GM21529 (cell line): ENCODE measurements at regions not wholly inside any gene's neighbourhood (a gene's known extent, or its start where the extent isn't known, plus 50 kb on each side); places are given as distances from the start of the nearest gene placed in this dataset.
"Not testable (repeated sequence)": the region's sequence is repeated elsewhere in the genome, so short reads cannot be mapped to it uniquely, and the experiment has no call there.

Source experiments
- ATAC-seq: cut with Tn5 transposase; IDR thresholded peaks from one replicate; pipeline ENCODE4 v1.9.1; 2021; ENCODE audit not compliant: unreplicated experiment

- no peak for ATAC-seq
Measured at GRCh38 chr2:62412347-62412742, 93.7 kb downstream of the TMEM17 start.

- no peak for ATAC-seq
Measured at GRCh38 chr2:62410926-62411456, 95.0 kb downstream of the TMEM17 start.

GRCh38 chr2:62410015-62410453 is 96.0 kb downstream of the TMEM17 start:
- no peak for ATAC-seq

GRCh38 chr2:62409442-62409841 is 96.6 kb downstream of the TMEM17 start:
- no peak for ATAC-seq

GRCh38 chr2:62408241-62408677 is 97.7 kb downstream of the TMEM17 start:
- no peak for ATAC-seq

GRCh38 chr2:62407838-62408237 is 98.2 kb downstream of the TMEM17 start:
- no peak for ATAC-seq

GRCh38 chr2:62407401-62407800 is 98.6 kb downstream of the TMEM17 start:
- ATAC-seq, result no peak

GRCh38 chr2:62406573-62407043 is 99.4 kb downstream of the TMEM17 start:
- ATAC-seq, result no peak

- no peak for ATAC-seq
Measured at GRCh38 chr2:62404913-62405312, 101.1 kb downstream of the TMEM17 start.

GRCh38 chr2:62402156-62402555 is 103.8 kb downstream of the TMEM17 start:
- ATAC-seq, result no peak

GRCh38 chr2:62398356-62398755 is 107.6 kb downstream of the TMEM17 start:
- no peak for ATAC-seq

- ATAC-seq, result no peak
Measured at GRCh38 chr2:62396880-62397279, 109.1 kb downstream of the TMEM17 start.

GRCh38 chr2:62393293-62393692 is 112.7 kb downstream of the TMEM17 start:
- ATAC-seq, result no peak

GRCh38 chr2:62391696-62392095 is 114.3 kb downstream of the TMEM17 start:
- no peak for ATAC-seq

GRCh38 chr2:62386378-62386777 is 119.6 kb downstream of the TMEM17 start:
- ATAC-seq, result not testable (repeated sequence)

- no peak for ATAC-seq
Measured at GRCh38 chr2:62383846-62384245, 122.1 kb downstream of the TMEM17 start.

- no peak for ATAC-seq
Measured at GRCh38 chr2:62382757-62383156, 123.2 kb downstream of the TMEM17 start.

GRCh38 chr2:62382122-62382521 is 123.9 kb downstream of the TMEM17 start:
- no peak for ATAC-seq

GRCh38 chr2:62381656-62382055 is 124.3 kb downstream of the TMEM17 start:
- ATAC-seq, result no peak

- ATAC-seq, result no peak
Measured at GRCh38 chr2:62379566-62379965, 126.4 kb downstream of the TMEM17 start.

GRCh38 chr2:62375113-62375420 is 130.9 kb downstream of the TMEM17 start:
- ATAC-seq, result no peak

GRCh38 chr2:62374301-62375112 is 131.5 kb downstream of the TMEM17 start:
- ATAC-seq, result no peak

GRCh38 chr2:62372824-62373223 is 133.2 kb downstream of the TMEM17 start:
- no peak for ATAC-seq
